Epidermal melanocyte (primary cell): ENCODE measurements at regions not wholly inside any gene's neighbourhood (a gene's known extent, or its start where the extent isn't known, plus 50 kb on each side); places are given as distances from the start of the nearest gene placed in this dataset.

Experiments used
- DNase-seq: peaks from one replicate; pipeline ENCODE4 v3.0.0; 2011; ENCODE audit warnings: low spot score; ENCODE audit not compliant: insufficient read length

- DNase-seq: no peak
These were observed 2412.4 kb downstream of the PCDH9 start for GRCh38 chr13:64817691-64818090.

GRCh38 chr13:64810750-64811149 is 2419.4 kb downstream of the PCDH9 start:
- no peak for DNase-seq

DNA sequence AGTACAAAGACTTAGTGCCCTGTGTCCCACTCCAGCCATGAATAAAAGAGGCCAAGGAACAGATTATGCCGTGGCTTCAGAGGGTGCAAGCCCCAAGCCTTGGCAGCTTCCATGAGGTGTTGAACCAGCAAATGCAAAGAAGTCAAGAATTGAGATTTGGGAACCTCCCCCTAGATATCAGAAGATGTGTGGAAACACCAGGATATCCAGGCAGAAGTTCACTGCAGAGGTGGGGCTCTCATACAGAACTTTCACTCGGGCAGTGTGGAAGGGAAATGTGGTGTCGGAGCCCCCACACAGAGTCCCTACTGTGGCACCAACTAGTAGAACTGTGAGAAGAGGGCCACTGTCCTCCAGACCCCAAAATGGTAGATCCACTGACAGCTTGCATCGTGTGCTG is 2421.4 kb downstream of the PCDH9 start:
- no peak for DNase-seq

GRCh38 chr13:64801768-64802167 is 2428.4 kb downstream of the PCDH9 start:
- no peak for DNase-seq

GRCh38 chr13:64798422-64798821 is 2431.7 kb downstream of the PCDH9 start:
- DNase-seq: no peak

GRCh38 chr13:64793592-64793991 is 2436.5 kb downstream of the PCDH9 start:
- DNase-seq: no peak

GRCh38 chr13:64793131-64793530 is 2437.0 kb downstream of the PCDH9 start:
- DNase-seq: no peak

DNA sequence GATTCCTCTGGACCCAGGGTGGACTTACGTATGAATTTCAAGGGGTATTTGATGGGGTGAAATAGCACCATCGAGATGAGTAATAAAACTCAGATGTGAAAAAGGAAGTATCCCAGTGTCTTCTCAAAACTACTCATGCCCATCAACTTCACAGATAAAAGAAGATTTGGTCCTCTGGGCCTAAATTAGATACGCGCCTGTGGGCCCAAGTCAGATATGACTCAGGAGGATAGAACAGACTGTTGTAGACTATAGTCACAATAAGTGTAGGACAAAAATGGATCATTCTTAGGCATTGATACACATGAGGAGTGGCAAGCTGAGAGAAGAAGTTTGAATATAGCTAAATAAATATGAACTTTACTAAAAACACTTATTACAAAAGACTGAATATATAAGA is 2438.8 kb downstream of the PCDH9 start:
- no peak for DNase-seq

DNA sequence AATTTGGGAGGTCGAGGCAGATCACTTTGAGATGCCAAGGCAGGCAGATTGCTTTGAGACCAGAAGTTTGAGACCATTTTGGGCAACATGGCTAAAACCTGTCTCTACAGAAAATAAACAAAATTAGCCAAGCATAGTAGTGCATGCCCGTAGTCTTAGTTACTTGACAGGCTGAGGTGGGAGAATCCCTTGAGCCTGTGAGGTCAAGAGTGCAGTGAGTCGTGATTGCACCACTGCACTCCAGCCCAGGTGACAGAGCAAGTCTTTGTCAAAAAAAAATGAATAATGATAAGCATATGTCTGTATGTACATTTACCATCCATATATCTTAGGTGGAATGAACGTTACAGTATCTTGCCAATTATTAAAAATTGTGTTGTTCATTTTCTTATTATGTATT is 2447.7 kb downstream of the PCDH9 start:
- DNase-seq: no peak

DNA sequence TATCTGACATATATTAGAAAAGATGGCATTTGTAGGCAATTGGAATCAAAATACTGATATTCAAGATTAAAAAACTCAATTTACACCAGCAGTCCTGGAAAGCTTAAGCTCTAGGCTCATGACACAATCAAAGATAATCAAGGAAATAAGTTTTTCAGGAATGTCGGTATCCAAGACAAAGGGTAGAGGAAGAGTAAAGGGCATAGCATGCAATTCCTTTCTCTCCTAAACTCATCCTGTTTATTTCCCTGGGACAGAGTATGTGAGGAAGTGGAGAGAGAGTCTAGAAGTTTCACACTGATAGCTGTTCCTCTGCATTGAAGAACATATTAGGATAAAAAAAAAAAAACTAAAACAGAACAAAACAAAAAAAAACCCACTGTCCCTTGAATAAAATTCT is 2452.1 kb downstream of the PCDH9 start:
- no peak for DNase-seq

DNA sequence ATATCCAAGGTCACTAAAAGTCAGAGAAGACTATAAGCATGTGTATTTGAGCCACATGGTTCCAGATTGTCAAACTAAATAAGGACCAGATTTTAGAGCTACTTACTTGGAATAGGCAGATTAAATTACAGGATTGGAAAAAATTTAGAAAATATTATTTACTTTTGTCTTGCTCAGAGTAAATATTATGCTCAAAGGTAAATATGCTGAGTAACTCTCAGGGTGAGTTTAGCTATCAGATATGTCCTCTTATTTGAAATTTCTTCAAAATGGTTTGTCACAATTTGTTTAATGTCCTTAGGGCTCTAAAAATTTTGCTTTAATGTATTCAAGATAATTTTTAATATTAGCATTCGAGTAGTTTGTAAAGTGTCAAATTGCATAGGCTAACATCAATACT is 2455.2 kb downstream of the PCDH9 start:
- DNase-seq: no peak

DNA sequence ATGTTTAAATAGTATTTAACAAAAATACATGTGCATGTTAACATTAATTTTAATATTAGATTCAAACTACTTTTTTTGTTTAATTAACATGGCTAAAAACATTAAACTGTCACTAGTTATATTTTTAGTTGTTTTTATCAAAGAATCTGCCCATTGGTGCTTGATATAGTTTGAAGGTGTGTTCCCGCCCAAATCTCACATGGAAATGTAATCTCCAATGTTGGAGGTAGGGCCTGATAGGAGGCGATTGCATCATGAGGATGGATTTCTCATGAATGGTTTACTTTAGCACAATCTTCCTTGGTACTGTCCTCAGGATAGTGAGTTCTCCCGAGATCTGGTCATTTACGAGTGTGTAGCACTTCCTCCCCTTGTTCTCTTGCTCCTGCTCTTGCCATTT is 2459.4 kb downstream of the PCDH9 start:
- DNase-seq: no peak

GRCh38 chr13:64767054-64767453 is 2463.1 kb downstream of the PCDH9 start:
- no peak for DNase-seq

- no peak for DNase-seq
These were observed 2464.5 kb downstream of the PCDH9 start for GRCh38 chr13:64765636-64766035.

GRCh38 chr13:64758521-64759244 is 2471.5 kb downstream of the PCDH9 start:
- DNase-seq: no peak

DNA sequence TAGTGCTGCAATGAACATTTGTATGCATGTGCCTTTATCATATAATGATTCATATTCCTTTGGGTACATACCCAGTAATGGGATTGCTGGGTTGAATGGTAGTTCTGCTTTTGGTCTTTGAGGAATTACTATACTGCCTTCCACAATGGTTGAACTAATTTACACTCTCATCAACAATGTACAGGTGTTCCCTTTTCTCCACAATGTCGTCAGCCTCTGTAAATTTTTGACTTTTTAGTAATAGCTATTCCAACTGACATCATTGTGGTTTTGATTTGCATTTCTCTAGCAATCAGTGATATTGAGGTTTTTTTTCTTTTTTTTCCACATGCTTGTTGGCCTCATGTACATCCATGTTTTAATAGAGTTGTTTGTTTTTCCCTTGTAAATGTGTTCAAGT is 2473.5 kb downstream of the PCDH9 start:
- DNase-seq: no peak

- DNase-seq: no peak
These were observed 2474.2 kb downstream of the PCDH9 start for GRCh38 chr13:64755961-64756360.

- DNase-seq: peak; percentile 19
These were observed 2476.7 kb downstream of the PCDH9 start for GRCh38 chr13:64753233-64754000.

GRCh38 chr13:64749301-64749700 is 2480.8 kb downstream of the PCDH9 start:
- DNase-seq: no peak

GRCh38 chr13:64746845-64747244 is 2483.3 kb downstream of the PCDH9 start:
- DNase-seq: no peak

- DNase-seq: no peak
These were observed 2489.6 kb downstream of the PCDH9 start for GRCh38 chr13:64740493-64740892.

GRCh38 chr13:64725492-64725891 is 2504.6 kb downstream of the PCDH9 start:
- DNase-seq: no peak

DNA sequence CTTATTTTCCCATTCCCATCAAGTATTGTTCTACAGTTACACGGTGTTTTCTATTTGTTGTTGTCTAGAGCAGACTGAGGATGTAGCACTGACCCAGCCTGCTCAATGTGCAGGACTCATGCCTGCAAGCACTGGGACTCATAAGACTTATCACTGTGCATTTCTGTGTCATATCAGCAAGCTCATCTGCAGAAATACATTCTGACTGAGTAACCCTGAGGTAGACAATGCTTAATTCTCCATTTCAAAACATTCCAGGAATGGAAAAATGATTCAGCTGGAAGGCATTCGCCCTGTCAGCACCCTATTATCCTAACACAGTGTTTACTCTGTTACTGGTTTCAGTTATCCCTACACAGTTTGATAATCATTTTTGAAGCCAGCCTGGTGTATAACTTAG is 2506.4 kb downstream of the PCDH9 start:
- peak; percentile 32 for DNase-seq
